ENCODE measurements at regions not wholly inside any gene's neighbourhood (a gene's known extent, or its start where the extent isn't known, plus 50 kb on each side); places are given as distances from the start of the nearest gene placed in this dataset.

DNA sequence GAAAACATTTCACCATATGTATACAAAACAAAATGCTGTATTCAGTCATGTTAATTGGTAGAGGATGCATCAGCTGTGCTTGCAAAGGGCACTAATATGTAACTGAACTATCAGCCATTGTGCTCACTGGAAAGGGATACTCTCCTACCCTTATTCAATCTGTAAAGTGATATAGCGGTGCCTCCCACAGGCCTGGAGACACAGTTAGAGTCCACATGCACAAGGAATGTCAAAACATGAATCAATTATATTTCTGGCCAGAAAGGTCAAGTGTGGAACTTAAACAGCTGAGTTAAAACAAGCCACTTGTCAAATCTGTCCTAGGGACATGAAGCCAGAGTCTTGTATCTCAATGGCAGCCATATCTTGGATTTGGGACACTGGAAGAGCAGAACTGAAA is 71.2 kb upstream of the IZUMO3 start:
- POLR2A ChIA-PET: no interaction called here
- no peak overlapping the region for H3K4me3 ChIP-seq (ENCODE audit: low read depth, low read length)
- DNase-seq (ENCODE audit: low read depth, low spot score): no peak
- TF ChIP-seq, protein P1, sequence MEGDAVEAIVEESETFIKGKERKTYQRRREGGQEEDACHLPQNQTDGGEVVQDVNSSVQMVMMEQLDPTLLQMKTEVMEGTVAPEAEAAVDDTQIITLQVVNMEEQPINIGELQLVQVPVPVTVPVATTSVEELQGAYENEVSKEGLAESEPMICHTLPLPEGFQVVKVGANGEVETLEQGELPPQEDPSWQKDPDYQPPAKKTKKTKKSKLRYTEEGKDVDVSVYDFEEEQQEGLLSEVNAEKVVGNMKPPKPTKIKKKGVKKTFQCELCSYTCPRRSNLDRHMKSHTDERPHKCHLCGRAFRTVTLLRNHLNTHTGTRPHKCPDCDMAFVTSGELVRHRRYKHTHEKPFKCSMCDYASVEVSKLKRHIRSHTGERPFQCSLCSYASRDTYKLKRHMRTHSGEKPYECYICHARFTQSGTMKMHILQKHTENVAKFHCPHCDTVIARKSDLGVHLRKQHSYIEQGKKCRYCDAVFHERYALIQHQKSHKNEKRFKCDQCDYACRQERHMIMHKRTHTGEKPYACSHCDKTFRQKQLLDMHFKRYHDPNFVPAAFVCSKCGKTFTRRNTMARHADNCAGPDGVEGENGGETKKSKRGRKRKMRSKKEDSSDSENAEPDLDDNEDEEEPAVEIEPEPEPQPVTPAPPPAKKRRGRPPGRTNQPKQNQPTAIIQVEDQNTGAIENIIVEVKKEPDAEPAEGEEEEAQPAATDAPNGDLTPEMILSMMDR (IDR thresholded peaks at IDR 0.05; ENCODE audit: insufficient read depth, low read length, missing control alignments): no peak
- CTCF ChIA-PET: no interaction called here

GRCh38 chr9:24614070-24614469 is 68.4 kb upstream of the IZUMO3 start:
- CTCF ChIA-PET: no interaction called here
- H3K4me3 ChIP-seq (ENCODE audit: low read depth, low read length): no peak overlapping the region
- TF ChIP-seq, protein P1 (IDR thresholded peaks at IDR 0.05; ENCODE audit: insufficient read depth, low read length, missing control alignments): no peak
- DNase-seq (ENCODE audit: low read depth, low spot score): no peak
- POLR2A ChIA-PET: no interaction called here

- TF ChIP-seq, protein P1 (IDR thresholded peaks at IDR 0.05; ENCODE audit: insufficient read depth, low read length, missing control alignments): no peak
- ChIA-PET CTCF (no interaction called here), POLR2A (no interaction called here)
- no peak overlapping the region for H3K4me3 ChIP-seq (ENCODE audit: low read depth, low read length)
- no peak for DNase-seq (ENCODE audit: low read depth, low spot score)
Measured at GRCh38 chr9:24608599-24608998, 62.9 kb upstream of the IZUMO3 start.

DNA sequence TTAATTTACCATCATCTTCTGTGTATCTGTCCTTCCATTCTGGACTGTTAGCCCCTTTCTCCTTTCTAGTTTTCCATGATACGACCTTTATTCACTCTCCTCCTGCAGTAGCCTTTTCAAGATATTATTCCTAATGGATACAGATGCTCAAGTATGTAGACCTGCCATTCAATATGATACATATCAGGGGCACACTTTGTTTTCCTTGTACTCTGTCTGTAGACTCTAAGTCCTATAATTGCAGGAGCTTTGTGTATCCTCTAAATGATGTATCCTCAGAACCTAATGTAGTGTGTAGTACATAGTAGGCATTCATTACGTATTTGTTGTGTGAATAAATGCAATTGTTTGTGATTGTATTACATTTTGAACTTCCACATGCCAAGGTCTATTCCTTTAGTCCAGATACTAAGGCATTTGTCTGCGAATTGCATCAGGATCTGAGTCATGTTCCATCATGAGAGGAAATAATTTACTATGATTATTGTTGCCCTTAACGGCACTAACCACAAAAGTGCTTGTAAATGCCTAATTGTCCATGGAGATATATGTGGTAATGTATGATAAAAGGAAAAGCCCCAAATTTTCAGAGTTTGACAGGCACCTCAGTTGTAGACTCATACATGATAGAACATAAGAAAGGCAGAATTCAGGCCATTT is 57.1 kb upstream of the IZUMO3 start:
- POLR2A ChIA-PET: no interaction called here
- no peak overlapping the region for H3K4me3 ChIP-seq (ENCODE audit: low read depth, low read length)
- CTCF ChIA-PET: no interaction called here
- TF ChIP-seq, protein P1 (IDR thresholded peaks at IDR 0.05; ENCODE audit: insufficient read depth, low read length, missing control alignments): no peak
- DNase-seq (ENCODE audit: low read depth, low spot score): no peak
